ENCODE measurements at regions not wholly inside any gene's neighbourhood (a gene's known extent, or its start where the extent isn't known, plus 50 kb on each side); places are given as distances from the start of the nearest gene placed in this dataset.

DNA sequence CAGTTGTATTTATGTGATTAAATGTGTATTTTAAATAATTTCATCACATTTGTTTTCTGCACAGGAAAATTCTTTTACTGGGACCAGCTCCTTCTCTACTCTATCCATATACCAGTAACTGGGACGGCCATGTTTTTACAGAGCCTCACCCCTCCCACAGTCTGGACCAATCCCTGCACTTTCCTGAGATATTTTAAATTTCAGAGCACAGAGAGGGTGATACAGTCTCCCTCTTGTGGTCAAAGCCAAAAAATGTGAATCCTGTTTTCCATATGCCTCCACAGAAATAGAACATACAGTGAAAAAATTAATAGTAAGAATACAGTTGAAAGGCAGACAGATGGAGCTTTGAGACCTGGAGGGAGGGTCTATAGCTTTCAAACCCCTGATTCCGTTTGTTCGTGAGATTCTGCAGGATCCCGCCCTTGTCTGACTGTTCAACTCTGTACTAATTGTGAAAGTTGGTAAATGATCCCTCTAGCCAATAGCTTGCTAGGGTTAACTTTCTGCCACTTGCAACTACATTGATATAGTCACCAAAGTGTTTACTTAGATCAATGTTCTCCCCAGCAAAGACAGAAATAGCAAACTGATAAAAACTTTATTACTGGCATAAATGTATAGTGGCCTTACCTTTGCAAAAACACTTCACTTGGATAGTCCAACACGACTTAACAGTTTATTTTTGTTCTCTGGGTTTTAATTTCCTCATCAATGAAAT lies 172.2 kb downstream of the PPARGC1A start:
- H3K4me3 ChIP-seq (replicated peaks in 1 of 3; ENCODE audit: insufficient read depth in 1 of 3, low read depth in 2 of 3, low read length in 3 of 3): no peak overlapping the region
- no peak overlapping the region for H3K9ac ChIP-seq (ENCODE audit: insufficient read depth, low read depth, low read length)
- no peaks in the 10 kb centered on the region for H3K4me1 ChIP-seq (ENCODE audit: insufficient read depth, low read length)
- WGBS (ENCODE audit: low lambda C conversion rate): 1% methylated on average over 3 of the region's 5 CpGs
- peak; percentile 8 for FAIRE-seq
- H4K20me1 ChIP-seq (ENCODE audit: insufficient read depth, low read length): no peaks in the 10 kb centered on the region
- ATAC-seq: peak; percentile 83
- H3K4me2 ChIP-seq (ENCODE audit: low read depth, low read length): no peak overlapping the region
- in situ Hi-C loops (cut with HindIII; ENCODE audit: extremely low pct_ligation_motif_present, low pct_unique_long_range_greater_than_20kb) (no loop called here), intact Hi-C loops (cut with micrococcal nuclease; ENCODE audit: unreplicated experiment) (no loop called here)
- no peak overlapping the region for H3K27ac ChIP-seq (ENCODE audit: extremely low read length, insufficient read depth, low read length)
- ChIA-PET POLR2A (no interaction called here), CTCF (ENCODE audit: low intra/inter-chr PET ratio, low total read pairs) (no interaction called here)
- no peaks in the 10 kb centered on the region for H3K79me2 ChIP-seq (ENCODE audit: insufficient read depth, low read length)
- no peaks in the 10 kb centered on the region for H3K36me3 ChIP-seq (replicated peaks in 1 of 2; ENCODE audit: control insufficient read depth in 1 of 2, insufficient read depth in 2 of 2, low read length in 2 of 2)
- DNase-seq (ENCODE audit: low spot score): peak; percentile 17
- H3K27me3 ChIP-seq (ENCODE audit: control insufficient read depth in 1 of 2, insufficient read depth in 2 of 2, low read length in 2 of 2): no peaks in the 10 kb centered on the region; a peak in 2 of 5 replicates
- H2AFZ ChIP-seq (ENCODE audit: low read length): no peak overlapping the region
- BruUV-seq (replicated peaks): no TSS peak
- TF ChIP-seq ZSCAN20 (CRISPR knock-in tag; IDR thresholded peaks at IDR 0.05; ENCODE audit: borderline replicate concordance) (no peak), ZNF101 (CRISPR knock-in tag; IDR thresholded peaks at IDR 0.05; ENCODE audit: borderline replicate concordance, low read depth) (no peak), STAG1 (CRISPR knock-in tag; IDR thresholded peaks at IDR 0.05) (peak; percentile 32; the same call in 1 of the 2 replicates)
- no peaks in the 10 kb centered on the region for H3K9me3 ChIP-seq (ENCODE audit: low read length)

DNA sequence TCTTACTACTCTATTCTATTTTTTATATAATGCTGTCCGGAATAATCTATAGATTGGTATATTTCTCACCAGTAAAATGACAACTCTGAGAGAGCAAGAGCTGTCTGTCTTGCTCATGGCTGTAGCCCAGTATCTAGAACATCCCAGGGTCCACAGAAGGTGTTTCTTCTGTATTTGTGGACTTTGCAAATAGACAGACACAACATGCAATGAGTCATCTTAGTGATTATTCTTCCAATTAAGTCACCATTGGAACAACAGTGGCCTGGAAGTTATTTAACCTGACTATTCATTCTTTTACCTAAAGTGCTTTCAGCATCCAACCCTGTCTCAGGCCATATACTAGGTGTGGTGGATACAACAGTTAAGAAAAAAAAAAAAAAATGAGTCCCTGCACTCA lies 179.5 kb downstream of the PPARGC1A start:
- FAIRE-seq: no peak
- in situ Hi-C loops (cut with HindIII; ENCODE audit: extremely low pct_ligation_motif_present, low pct_unique_long_range_greater_than_20kb): no loop called here
- POLR2A ChIA-PET: no interaction called here

More for the DNA sequence above, 179.5 kb downstream of the PPARGC1A start:
- ATAC-seq (no peak), DNase-seq (ENCODE audit: low spot score) (no peak)
- CTCF ChIA-PET (ENCODE audit: low intra/inter-chr PET ratio, low total read pairs): no interaction called here
- Histone ChIP-seq H3K27me3 (ENCODE audit: control insufficient read depth in 1 of 2, insufficient read depth in 2 of 2, low read length in 2 of 2) (no peaks in the 10 kb centered on the region; a peak in 1 of 5 replicates), H2AFZ (ENCODE audit: low read length) (no peak overlapping the region), H3K9me3 (ENCODE audit: low read length) (no peaks in the 10 kb centered on the region), H3K4me1 (ENCODE audit: insufficient read depth, low read length) (no peaks in the 10 kb centered on the region), H3K79me2 (ENCODE audit: insufficient read depth, low read length) (no peaks in the 10 kb centered on the region), H4K20me1 (ENCODE audit: insufficient read depth, low read length) (no peaks in the 10 kb centered on the region), H3K36me3 (replicated peaks in 1 of 2; ENCODE audit: control insufficient read depth in 1 of 2, insufficient read depth in 2 of 2, low read length in 2 of 2) (no peaks in the 10 kb centered on the region), H3K27ac (ENCODE audit: extremely low read length, insufficient read depth, low read length) (no peak overlapping the region), H3K4me2 (ENCODE audit: low read depth, low read length) (no peak overlapping the region), H3K4me3 (replicated peaks in 1 of 3; ENCODE audit: insufficient read depth in 1 of 3, low read depth in 2 of 3, low read length in 3 of 3) (no peak overlapping the region), H3K9ac (ENCODE audit: insufficient read depth, low read depth, low read length) (no peak overlapping the region)
- TF ChIP-seq ZNF282 (IDR thresholded peaks at IDR 0.05; ENCODE audit: partially characterized antibody) (no peak), ZNF577 (CRISPR knock-in tag; IDR thresholded peaks at IDR 0.05; ENCODE audit: borderline replicate concordance, low read depth) (no peak), ZNF792 (CRISPR knock-in tag; IDR thresholded peaks at IDR 0.05) (no peak), ZNF878 (CRISPR knock-in tag; IDR thresholded peaks at IDR 0.05) (no peak)
- 42% methylated on average over 1 of the region's 1 CpG for WGBS (ENCODE audit: low lambda C conversion rate)
- intact Hi-C loops (cut with micrococcal nuclease; ENCODE audit: unreplicated experiment): no loop called here
- no TSS peak for BruUV-seq (replicated peaks)

All from HepG2 (cell line).